Fibroblast of skin of right biceps (primary cell): ENCODE measurements at regions not wholly inside any gene's neighbourhood (a gene's known extent, or its start where the extent isn't known, plus 50 kb on each side); places are given as distances from the start of the nearest gene placed in this dataset.
"Not testable (repeated sequence)": the region's sequence is repeated elsewhere in the genome, so short reads cannot be mapped to it uniquely, and the experiment has no call there.

Experiments
- DNase-seq: peaks from one replicate; pipeline ENCODE4 v3.0.0-alpha.2; 2013

DNA sequence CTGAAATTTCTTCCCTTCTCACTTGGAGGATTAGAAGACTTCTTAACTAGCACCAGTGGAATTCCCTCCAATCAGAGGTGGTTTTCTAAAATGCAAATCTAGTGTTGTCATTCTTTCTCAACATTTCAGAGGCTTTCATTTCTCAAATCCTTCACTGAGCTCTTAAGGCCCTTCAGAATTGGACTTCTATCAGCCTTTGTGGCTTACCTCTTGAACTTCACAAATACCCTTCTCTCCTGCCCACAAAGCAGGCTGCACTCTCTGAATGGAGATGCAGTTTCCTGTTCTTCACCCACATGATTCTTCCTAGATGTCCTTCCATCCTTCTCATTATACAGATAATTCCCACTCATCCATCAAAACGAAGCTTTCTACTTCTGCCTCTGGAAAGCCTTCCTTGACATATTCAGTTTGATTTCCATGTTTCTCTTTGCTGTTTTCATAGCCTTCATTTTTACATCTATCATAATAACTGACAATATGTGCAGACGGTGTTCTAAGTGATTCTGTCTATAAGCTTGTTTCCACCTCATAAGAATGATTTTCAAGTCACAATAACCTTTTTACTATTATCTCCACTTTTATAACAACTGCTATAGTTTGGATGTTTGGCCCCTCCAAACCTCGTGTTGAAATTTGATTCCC lies 123.1 kb upstream of the GPR12 start:
- no peak for DNase-seq

DNA sequence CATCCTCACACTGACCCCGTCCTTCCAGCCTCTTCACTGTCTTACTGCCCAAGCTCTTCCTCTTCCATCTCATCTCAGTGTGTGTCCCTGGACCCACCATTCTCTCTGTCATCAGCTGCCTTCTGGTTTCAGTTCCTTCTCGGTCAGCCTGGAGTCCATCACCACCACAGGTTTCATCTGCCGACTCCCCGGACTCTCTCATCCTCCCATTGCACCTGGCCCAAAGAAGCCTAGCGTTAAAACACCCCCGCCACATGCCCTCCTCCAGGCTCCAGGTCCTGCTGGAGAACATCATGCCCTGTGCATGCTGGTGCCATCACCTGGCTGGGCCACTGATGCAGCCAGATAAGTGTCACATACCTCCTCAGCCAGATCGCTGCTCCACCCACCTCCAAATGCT lies 122.1 kb upstream of the GPR12 start:
- DNase-seq = no peak

DNA sequence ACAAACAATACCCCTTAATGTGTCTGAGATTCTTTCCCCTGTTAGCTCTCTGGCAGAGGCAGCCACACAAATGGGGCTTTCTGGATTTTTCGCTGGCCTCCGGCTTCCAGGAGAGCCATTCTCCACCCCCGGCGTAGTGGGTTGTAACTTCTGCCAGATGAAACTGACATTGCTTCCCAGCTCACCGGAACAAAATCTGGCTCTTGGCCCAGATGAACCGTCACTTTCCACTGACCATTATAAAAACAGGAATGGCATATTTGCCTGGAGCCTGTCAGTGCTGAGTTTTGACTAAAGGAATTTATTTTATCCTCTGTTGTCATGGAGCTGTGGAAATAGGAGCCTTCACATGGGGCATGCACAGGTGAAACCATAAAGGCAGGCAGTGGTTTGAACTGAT lies 120.6 kb upstream of the GPR12 start:
- peak; percentile 19 for DNase-seq

DNA sequence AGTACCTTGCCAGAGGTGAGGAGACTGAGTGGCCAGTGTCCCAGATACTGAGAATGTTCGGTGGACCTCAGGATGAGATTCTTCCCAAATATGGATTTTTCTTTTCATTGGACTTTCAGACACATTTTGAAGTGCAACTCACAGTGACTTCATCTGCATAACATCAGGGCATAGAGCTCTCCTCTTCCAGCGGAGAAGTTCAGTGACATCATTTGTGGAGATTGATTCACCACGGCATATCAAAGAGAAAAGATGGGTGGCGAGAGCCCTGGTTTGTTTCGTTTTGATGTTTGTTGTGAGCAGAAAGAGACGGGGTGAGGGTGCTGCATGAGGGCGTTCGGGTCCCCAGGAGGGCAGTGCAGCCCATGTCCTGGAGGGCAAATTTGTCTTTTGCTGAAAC lies 120.1 kb upstream of the GPR12 start:
- no peak for DNase-seq

DNA sequence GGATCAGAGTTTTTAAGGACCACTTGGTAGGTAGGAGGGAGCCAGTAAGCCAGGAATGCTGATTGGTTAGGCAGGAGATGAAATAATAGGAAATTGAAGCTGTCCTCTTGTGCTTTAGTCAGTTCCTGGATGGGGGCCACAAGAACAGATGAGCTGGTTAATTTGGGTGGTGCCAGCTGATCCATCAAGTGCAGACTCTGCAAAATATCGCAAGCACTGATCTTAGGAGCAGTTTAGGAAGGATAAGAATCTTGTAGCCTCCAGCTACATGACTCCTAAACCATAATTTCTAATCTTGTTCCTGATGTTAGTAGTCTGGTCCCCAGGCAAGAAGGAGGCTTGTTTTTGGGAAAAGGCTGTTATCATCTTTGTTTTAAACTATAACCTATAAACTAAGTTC lies 117.9 kb upstream of the GPR12 start:
- no peak for DNase-seq

DNA sequence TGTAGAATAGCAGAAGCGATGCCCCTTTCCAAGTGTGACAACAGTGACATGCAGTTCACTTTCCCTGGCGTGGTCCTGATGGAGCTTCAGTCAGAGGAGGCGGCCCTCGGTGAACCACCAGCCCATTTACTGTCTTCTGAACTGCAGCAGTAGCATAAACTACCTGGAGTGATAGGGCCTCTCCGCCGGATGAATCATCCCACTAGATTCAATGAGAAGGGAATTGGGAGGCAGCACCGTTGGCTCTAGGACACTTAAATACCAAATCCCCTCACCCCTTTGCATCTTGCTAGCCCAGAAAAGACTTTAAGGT lies 112.8 kb upstream of the GPR12 start:
- DNase-seq = no peak

DNA sequence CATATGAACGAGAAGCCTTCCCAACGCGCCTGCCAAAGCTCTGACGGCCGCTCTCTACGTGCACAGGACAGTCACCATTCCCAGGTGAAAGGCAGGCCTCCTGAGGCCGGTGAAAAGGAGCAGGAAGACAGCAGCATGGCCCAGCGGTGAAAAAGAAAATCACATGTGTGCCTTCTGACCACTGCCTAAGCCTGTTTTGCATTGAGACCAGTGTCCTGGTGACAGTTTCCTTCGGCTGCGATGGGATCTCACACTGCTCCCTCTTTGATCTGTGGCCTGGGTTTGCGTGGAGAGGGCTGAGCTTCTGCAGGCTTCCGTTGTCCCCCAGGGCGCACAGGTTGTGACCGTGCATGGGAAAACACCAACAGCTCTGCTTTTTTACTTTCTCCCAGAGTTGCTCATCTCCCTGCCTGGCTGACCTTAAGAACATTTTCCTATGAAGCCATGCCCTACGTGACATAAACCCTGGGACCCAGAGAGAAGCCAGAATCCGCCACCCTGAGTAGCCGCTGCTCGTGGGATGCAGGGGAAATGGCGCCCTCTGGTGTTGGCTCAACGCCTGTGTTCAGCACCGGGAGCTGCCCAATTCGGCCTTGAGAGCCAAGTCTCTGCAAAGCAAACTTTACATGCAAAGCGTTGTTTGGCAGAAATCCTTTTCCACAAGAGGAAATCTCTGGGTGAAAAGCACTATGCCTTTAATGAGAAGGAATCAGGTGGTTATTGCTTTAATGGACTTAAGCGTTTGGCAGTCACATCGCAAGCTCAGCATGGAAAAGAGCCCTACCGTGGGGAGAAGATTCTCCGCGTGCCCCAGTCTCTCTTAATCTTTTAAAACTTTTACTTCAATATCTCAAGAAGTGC lies 112.2 kb upstream of the GPR12 start:
- DNase-seq = peak; percentile 15

DNA sequence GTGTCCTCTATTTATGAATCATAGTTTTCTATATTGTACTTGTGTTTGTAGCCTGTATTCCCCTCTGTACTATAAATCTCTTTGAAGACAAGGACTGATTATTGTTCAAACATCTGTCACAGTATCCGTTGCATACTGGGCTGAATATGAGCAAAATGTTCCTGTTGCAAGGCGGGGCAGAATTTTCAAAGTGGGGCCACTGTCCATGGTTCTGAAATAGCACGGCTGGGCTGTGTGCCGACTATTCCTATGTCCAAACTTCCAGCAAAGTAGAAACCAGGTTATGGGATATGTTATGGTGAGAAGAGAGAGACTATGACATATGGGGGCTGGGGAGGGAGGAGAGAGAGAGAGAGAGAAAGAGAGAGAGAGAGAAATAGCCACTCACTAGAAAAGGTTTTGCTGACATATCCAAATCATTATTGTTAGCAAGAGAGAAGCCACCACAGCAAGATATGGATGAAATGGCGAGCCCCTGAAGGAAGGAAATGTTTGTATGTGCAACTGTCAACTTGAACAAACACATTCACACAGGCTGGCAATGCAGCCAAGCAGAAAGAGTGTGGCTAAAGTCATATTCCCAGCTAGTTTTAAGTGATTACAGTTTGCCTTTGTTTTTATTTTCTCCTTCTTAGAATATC lies 107.0 kb upstream of the GPR12 start:
- peak; percentile 10 for DNase-seq

DNA sequence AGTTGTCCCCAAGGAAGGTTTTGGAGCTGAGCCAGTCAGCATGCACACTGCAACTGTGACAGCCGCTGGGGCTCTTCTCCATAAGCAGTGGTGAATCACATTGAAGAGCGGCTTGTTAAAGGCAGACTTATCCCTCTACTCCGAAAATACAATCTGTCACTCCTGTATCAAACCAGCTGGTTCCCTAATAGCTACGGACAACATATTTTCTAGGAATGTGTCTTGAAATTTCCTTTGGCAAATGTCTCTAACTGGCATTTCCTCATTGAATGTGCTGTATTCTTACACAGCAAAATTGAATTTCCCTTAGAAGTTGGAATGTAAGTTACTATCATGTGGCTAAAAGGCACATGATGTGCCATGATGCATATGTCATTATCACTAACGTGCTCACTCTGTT lies 104.0 kb upstream of the GPR12 start:
- DNase-seq = no peak

DNA sequence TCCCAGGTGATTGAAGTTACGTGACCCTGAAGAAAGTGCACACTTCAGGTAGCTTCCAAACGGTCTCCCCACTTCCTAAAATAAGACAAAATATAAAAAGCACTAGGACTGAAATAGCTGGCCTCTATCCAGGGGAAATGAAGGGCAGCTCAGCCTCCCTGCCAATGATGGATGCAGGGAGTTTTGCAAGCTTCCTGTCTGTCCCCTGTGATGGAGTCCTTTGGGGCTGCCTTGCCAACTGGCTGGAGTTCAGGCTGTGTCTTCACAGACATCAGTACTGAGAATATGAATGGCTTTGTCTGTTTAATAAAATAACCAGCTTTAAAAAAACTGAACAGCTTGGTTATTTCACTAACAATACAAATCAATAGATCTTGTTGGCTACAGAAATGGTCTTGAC lies 101.4 kb upstream of the GPR12 start:
- DNase-seq = no peak

DNA sequence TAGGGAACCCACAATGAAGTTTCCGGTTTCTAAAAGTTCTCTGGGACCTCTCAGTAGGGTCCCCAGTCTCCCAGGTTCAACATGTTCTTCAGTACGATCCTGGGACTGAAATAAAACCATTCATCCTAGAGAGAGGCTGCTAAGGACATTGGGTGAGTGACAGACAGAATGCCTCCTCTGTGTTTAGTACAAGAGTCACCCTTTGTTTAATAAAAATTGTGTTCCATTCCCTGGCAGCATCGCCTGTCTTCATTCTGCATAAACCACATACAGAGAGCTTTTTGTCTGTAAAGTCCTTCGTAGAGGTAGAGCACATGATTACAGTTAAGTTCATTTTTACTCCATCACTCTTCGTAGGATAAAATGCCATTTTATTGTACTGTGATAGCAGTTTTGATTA lies 95.3 kb upstream of the GPR12 start:
- no peak for DNase-seq

DNA sequence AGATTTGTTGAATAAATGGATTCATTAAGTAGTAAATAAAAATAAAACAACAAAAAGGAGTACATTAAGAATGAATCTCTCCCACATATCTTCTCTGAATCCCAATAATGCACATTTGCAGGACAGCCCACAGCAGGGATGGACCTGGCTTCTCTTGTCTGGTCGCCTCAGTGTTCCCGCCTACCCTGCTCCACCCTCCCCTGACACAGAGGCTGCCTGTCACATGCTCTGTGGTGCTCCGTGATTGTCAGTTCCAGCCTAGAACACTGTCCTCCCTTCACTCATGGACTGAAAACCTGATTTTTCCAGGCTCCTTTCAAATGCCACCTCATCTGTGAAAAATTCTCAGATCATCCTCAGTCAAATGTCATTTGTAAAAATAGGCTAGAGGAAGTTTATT lies 94.5 kb upstream of the GPR12 start:
- no peak for DNase-seq

DNA sequence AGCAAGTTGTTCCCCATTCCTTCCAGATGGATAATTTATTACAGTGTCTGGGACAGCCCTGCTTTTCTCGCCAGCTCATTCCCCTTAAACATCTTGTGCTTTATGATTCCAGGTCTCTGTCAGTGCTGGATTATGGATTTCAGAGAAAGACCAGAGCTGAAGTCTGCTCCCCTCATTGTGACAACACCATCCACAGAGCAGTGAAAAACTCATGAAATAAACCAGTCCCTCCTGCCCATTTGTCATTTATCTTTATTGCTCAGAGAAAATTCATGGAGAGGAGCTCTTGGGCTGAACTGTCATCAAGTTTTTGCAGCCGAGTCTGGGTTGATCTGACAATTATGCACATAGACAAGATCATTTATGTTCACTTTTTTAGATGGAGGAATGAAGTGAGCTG lies 92.7 kb upstream of the GPR12 start:
- DNase-seq = no peak

DNA sequence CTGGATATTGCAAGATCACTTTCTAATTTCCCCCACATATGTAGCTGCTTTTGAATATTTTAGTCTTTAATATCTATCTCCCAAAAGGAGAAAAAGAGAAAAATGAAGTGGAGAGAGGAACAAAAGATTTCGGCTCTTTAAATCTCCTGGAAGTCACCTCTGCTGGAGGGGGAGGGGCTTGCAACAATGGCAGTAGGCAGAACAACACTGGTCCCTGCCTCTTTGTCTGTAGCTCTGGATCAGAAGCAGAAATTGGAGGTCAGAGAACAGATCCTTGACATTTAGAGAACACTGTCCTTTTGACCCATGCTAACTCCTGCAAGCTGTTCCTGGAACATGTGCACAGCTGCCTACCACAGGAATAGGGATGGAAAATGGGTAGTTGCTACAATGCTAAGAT lies 86.7 kb upstream of the GPR12 start:
- DNase-seq = no peak

DNA sequence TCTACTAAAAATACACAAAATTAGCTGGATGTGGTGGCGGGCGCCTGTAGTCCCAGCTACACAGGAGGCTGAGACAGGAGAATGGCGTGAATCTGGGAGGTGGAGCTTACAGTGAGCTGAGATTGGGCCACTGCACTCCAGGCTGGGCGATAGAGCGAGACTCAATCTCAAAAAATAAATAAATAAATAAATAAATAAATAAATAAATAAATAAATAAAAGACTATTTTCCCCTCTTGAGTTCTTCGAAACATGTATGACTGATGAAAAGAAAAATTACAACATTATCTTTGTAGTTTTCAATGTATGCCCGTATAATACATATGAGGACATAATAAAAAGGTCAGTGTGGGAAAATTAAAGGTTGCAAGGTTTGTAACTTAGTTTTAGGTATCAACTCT lies 84.5 kb upstream of the GPR12 start:
- DNase-seq = not testable (repeated sequence)

DNA sequence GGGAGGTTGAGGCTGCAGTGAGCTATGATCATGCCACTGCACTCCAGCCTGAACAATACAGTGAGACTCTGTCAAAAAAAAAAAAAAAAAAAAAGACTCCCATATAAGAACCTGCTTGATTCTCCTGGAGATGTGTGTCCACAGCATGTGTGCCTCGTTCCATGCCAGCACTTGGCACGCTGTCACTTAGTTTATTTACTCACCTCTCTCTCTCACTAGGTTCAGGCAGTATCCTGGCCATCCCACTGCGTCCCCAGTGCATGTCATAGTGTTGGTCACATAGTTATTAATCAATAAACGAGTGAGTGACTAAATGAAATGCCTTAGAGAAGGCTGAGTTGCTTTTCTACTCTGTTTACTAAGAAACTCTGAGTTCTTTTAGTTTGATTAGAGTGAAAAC lies 79.1 kb upstream of the GPR12 start:
- no peak for DNase-seq

DNA sequence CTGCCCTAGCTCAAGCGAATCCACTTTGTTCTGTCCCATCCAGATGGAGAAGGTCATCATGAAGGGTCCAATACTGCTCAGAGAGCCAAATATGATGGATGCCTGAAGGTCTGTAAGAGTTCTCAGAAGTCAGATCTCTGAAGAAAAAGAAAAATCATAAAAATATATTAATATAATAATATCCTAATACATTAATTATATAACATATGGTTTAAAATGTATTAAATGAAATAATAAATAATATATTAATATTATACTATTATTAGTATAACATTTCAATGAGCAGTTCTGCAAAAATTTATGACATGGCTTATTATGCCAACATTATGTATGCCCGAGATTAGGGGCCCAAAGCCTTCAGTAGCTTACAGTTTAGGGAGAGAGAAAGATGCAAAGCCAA lies 78.2 kb upstream of the GPR12 start:
- DNase-seq = no peak

DNA sequence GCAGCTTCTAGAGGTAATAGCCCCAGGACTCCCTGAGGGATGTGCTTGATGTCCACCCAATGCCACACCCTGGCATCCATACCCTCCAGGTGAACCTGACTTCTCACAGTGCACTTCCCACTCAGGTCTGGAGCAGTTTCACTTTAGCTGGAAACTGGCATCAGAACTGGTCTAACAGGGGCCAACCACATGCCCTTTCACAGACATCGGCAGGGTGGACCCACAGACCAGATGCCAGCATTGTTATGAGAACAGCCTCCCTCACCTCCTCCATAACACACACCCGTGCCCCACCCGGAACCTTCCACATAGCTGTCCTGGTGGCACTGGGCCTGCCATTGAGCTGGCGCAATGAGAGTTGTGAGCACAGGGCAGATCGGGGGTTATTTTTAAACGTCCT lies 77.4 kb upstream of the GPR12 start:
- DNase-seq = no peak

DNA sequence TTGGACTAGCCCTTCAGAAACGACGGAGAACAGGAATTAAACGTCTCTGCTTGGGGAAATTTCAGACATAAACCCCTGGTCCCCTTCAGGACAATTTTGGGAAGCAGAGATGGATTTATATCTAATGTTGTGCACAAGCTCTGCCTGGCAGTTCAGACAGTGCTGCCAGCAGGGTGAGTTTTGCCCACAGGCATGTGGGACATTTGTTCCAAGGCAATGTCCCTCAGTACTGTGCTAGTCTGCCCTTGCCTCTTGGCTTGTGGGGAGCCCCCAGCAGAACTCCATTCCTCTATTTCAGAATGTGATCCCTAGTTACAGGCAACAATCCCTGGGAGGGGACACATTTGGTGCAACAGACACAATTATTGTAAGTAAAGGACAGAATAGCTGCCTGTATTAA lies 76.5 kb upstream of the GPR12 start:
- DNase-seq = no peak

DNA sequence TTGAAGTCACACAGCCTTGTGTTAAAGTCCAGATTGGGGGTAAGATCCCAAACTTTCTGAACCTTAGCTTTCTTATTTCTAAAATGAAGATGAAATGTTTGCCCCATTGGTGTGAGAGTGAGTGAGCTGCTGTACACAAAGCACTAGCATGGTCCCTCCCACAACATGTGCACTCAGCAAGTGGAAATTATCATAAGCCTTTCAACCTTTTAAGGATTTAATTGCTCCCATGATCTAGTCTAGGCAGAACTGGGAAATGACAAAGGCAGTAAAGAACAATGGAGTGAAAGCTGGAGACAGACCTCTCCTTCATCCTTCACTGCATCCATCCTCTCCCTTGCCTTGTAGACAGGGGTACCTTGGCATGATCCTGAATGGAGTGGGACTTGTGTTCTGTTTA lies 76.0 kb upstream of the GPR12 start:
- no peak for DNase-seq

DNA sequence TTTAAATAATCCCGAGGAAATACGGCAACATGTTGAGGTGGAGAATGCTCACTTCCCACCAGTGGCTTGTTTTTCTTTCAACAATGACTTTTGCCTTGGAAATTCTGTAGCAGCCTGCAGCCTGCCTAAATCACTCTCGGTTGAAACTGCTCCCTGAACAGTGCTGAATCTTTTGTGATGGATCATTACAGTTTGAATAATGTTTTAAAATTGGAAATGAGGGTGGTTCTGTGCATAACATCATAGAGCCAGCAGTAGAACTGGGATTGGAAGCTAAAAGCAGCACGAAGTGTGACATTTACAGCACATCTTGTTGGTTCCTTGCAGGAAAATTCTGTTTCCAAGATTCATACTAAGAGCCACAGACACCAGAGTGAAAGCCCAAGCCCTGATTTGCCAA lies 74.1 kb upstream of the GPR12 start:
- no peak for DNase-seq

DNA sequence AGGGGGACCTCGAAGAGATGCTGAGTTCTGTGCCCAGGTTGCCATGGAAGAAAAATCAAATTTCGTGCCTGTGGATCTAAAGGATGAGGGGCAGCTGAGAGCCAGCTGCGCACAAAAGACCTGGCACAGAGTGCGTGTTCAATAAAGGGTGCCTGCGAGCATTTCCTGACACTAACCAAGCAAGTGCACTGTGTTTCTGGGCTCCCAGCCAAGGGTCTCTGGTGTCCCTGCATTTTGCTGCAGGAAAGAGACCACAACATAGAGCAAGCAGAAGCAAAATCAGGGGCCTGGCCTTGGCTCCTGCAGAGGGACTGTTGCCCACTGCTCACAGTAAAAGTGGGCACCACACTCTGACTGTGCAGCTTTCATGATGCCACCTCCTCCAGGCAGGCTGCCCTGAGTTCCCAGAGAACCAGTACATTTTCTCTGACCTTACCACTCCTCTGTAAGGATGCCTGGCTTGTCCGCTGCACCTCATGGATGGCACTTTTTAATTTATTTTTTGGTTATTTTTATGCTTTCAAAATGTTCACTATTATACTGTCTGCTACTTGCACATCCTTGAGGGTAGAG lies 70.8 kb upstream of the GPR12 start:
- no peak for DNase-seq

DNA sequence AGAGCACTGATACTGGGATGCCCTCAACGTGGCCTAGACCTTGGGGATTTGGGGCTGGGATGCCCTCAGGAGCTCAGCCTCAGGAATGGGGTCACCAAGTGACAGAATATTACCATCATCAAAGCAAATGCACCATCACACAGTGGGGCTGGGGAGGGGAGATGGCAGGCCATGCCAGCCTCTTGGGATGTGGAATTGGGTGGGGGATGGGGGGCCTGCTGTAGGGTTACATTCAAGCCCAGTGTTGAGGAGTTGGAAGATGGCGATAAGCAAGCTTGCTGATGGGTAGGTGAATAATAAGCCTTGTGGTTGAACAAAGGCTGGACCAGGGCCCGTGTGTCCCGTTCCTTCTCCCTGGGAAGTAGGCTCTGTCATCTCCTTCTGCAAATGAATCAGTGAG lies 69.1 kb upstream of the GPR12 start:
- DNase-seq = no peak

DNA sequence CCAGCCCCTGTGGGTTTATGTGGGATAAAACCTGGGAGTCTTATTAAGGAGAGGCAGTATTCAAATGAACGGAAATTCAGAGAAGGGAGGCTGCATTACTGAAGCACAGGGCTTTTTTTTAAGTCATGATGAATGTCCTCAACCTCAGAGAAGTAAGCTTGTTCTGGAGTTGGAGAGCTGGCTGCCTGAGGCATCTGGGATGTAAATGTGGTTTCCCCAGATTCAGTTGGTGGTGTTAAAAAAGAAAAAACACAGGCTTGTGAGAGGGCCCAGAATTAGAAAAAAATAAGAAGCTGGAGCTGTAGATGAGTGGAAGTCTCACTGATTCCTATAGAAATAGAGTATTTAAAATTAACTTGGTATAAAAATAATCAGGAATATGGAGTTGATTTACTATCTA lies 64.0 kb upstream of the GPR12 start:
- no peak for DNase-seq
